ENCODE measurements at regions not wholly inside any gene's neighbourhood (a gene's known extent, or its start where the extent isn't known, plus 50 kb on each side); places are given as distances from the start of the nearest gene placed in this dataset.
"Not testable (repeated sequence)": the region's sequence is repeated elsewhere in the genome, so short reads cannot be mapped to it uniquely, and the experiment has no call there.

DNA sequence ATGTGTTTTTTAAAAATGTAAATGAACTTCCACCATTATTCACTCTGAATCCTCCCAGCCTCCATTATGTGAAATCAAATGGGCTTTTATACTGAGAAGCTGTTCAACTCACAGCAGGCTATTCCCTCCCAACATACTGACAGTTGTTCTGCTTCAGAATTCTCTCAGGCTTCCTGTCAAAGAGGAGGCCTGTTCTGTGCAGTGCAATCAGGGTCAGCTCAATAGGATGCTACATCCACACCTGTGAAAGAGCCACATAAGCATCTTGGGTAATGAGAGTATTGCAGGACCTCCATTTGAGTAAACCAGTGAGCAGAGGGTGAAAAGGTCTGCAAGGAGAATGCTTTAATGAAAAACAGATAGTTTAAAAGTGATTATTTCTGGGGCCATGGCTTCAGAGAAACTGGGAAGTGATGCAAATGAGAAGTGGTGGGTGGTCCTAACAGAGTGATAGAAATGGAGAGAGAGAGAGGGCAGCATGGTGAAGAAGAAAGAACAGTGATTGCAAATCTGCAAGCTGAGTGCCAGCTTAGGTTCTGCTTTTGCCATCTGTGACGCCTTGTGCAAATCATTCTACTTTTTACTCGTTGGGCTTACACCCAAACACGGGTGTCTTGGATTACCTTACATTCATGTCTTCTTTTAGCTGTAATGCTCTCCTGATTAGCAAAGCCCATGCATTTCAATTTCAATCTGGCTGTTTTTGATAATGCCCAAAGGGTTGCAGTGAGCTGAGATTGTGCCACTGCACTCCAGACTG, 202.5 kb upstream of the NMUR2 start:
- no peak for DNase-seq (ENCODE audit: low read depth in 3 of 3, low spot score in 2 of 3)

DNA sequence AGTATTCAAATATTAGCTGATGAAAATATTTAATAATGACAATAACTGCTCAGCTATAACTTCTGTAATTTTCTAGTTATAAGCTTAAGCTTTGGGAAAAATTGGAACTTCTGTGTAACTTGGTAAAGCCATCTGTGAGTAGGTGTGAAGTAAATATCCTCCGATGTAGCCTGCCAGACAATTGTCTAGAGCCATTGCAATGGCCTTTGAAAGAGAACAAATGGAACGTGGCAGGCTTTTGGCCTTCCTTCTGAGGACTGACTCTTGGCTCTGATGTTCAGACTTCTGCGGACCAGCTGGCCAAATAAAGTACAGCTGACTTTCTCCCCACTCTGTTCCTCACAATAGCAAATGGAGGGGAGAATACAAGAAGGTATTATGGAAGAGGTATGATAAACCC, 203.4 kb upstream of the NMUR2 start:
- DNase-seq (ENCODE audit: low read depth in 3 of 3, low spot score in 2 of 3), result no peak

DNA sequence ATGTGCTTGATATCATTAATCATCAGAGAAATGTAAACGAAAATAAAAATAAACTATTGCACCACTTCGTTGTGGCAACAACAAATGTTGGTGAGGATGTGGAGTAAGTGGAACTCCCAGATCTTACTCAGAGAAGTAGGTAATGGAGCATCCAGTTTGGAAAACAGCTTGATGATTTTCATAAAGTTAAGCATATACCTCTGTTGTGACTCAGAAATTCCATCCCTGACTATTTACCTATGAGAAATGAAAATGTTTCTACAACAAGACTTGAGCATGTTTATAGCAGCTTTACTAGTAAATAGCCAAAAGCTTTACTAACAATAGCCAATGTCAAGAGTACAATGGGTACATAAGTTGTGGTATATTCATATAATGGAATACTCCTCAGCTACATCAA, 214.7 kb upstream of the NMUR2 start:
- DNase-seq (ENCODE audit: low read depth in 3 of 3, low spot score in 2 of 3), result no peak

DNA sequence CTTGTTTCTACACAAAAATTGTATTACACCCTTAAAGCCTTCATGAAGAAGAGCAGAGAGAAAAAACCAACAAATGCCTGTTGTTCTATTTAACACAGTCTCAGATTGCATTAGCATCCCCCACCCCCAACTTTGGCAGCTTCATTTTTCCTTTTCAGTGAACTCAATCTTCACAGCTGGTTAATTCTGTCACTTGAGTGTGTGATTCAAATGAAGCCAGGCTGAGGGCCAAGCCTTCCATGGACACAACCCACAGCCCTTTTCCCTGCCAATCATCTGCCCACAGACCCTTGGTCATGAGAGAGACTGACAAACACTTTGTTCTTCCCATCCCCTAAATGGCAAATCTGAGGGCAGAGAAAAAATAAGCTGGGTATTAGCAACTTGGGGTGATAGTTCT, 217.5 kb upstream of the NMUR2 start:
- DNase-seq (ENCODE audit: low read depth in 3 of 3, low spot score in 2 of 3), result peak in 1 of 3 donors; percentile 26

DNA sequence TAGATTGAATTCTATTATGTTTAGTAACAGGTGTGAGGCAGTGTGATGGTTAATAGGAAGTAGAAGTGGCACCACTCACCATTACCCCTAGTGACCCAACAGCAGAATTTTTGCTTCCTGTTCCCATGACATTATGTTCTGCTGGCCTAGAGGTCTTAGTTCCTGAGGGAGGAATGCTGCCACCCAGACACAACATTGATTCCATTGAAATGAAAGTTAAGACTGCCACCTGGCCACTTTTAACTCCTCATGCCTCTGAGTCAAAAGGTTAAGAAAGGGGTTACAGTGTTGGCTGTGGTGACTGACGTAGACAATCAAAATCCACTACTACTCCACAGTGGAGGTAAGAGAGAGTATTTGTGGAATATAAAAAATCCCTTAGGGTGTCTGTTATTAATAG, 218.9 kb upstream of the NMUR2 start:
- no peak for DNase-seq (ENCODE audit: low read depth in 3 of 3, low spot score in 2 of 3)

DNA sequence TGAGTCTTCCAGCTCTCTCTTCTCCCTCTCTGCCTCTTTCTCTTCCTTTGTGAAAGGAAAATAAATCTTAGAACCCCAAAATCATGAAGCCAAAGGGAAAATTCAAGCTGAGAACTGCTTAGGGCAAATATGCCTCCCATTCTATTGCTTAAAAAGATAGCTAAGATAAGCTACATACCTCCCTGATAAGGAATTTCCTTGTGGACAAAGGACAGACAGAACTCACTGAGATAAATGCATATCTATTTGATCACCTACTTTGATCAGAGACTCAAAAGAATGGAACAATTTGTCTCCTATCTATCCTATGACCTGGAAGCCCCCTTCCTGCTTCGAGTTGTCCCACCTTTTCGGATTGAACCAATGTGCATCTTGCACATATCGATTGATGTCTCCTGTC, 220.6 kb upstream of the NMUR2 start:
- DNase-seq (ENCODE audit: low read depth in 3 of 3, low spot score in 2 of 3), result no peak

DNA sequence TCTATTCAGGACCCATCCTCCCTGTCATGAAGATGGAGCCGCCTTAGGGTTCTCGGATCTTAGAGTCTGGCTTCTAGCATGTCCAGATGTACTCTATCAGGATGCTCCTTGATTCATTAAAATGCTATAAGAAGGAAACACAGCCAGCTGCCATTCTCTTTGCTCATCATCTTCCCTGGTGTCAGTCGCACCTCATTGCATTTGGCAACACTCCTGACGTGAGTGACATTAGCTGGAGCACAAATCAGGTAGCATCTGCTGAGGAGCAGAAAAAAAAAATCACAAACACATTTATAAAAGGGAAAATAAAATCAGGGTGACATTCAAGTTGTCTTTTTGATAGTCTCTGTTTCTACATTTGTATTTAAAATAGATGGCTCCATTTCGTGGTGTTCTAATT, 226.1 kb upstream of the NMUR2 start:
- no peak for DNase-seq (ENCODE audit: low read depth in 3 of 3, low spot score in 2 of 3)

DNA sequence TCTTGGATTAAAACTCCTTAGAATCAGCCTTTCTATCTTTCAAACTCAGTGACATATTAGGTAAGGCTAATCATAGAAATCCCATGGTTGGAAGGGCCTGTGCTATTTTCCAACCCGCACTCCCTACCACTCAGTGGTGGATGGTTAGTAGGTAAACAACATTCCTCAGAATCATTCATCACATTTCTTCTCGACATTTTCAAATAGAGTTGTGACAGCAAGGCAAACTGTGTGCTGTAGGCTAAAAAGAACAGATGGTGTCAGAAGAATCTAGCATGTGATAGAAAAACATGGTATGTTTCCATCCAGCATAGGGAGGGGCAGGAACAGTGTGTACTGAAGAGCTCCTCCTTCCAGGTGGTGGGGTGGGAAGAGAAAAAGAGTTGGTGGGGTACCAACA, 227.3 kb upstream of the NMUR2 start:
- DNase-seq (ENCODE audit: low read depth in 3 of 3, low spot score in 2 of 3), result no peak

DNA sequence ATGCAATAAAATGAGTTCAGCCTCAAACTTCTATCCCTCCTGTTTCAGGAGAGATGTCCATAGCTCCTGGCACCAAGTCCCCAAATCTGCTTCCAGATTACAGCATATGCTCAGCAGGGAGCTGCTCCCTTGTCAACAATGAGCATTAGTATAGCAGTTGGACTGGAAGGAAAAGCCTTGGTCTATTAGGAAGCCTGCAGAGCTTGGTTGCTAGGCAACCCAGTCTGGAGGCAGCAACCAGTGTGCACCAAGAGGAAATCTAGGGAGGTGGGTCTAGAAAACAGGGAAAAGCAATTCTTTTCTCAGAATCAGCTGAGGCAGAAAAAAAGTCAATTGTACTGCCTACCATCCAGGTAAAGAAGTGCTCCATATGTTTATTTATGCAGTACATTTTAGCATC, 229.5 kb upstream of the NMUR2 start:
- DNase-seq (ENCODE audit: low read depth in 3 of 3, low spot score in 2 of 3), result peak in 1 of 3 donors; percentile 40

DNA sequence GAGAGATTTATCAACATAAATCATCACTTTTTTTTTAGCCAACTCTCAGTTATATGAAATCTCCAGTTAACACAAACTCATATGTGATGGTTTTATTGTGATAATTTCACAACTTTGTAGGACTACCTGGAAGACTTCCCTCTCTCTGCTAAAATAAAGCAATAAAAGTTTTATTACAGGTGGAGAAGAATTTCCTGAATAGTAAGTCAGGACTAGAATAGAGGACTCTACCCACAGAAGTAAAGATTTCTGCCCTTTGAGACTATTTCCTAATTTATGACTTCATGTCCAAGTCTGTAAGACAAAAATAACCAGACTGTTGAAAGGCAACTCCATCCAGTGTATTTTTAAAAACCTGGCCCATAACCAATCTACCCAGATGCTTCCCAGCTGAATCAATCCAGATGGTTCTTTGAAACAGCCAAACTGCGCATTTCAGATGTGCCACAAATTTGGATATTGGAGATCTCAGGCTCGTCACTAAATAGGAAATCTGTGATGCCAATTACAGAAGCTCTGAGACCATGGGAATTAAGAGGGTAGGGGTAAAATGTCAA, 234.0 kb upstream of the NMUR2 start:
- DNase-seq (ENCODE audit: low read depth in 3 of 3, low spot score in 2 of 3), result no peak

DNA sequence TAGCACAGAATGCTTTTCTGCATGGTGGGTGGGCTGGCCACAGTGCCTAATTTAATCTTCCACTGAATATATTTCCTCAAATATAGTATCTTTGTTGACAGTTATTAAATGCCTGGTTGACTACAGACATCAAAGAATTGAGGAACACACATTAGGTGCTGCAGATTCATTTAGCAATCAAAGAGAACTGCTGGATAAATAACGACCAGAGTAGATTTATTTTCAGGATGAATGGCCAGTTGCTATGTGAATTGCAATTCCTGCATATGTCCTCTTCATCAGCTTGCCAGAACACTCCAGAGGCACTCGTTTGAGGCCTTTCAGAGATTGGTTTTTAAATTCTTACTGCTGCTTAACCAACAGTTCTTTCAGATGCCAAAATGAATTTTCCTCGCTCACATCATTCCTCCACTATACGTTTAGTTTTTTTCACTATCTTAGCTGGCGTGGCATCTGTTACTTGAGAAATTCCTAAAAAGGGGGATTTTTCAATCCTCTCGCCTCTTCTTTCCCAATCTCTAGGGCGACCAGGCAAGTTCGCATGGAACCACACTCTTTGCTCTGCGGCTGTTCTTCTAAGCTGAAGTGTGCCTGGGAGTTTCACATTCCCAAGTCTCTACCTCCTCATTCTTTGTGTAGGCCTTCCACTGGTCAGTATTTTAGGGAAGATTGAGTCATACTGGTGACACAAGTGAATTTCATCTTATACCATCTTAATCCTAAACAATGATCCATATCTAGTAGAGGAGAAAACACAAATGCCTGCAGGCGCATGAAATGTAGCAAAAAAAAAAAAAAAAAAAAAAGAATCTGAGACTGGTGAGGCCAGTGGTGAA, 237.1 kb upstream of the NMUR2 start:
- DNase-seq (ENCODE audit: low read depth in 3 of 3, low spot score in 2 of 3), result no peak

DNA sequence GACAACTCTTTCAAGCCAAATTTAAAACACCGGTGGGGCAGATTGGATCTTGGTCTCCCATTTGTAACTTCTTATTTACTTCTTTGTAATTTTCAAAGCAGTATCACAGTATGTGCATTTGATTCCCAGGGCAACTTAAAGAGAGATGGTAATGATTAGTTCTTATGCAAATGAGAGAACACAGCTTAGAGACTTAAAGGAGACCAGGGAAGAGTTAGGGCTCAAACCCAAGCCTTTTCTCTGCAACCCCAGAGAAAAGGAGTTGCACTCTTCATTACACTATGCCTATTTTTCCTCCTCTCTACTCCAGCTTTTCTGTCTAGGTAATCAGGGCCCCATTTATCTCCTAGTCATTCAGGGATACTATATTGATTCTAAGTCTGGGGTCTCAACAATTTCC, 237.8 kb upstream of the NMUR2 start:
- no peak for DNase-seq (ENCODE audit: low read depth in 3 of 3, low spot score in 2 of 3)

DNA sequence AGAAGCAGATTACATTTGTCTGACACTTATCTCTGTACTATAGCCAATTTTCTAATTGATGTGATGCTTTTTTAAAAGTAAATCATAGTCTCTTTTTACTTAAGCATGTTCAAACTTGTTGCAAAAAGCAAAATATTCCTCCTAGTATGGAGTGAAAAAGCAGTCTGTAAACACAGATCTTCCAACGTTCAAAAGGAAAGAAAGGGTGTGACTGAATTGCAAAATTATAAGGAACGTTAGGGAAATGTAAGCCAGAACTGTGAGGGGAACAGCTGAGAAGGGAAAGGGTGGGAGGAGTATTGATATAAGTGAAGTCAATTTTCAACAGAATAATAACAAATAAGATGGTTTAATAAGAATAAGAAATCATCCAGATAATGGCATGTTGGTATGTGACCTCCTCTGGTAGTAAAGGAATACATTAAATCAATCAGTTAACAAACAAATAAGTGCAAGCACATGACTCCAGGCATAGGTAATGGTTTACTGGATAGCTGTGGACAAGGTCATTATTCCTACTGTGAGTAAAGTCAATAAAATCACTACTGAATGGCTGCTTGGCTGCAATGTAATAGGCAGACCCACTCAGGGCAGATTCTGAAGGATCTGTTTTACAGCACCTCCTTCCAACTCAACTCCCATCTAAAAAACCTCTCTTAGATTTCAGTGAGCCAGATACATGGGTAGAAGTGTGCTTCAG, 239.1 kb upstream of the NMUR2 start:
- DNase-seq (ENCODE audit: low read depth in 3 of 3, low spot score in 2 of 3), result no peak

DNA sequence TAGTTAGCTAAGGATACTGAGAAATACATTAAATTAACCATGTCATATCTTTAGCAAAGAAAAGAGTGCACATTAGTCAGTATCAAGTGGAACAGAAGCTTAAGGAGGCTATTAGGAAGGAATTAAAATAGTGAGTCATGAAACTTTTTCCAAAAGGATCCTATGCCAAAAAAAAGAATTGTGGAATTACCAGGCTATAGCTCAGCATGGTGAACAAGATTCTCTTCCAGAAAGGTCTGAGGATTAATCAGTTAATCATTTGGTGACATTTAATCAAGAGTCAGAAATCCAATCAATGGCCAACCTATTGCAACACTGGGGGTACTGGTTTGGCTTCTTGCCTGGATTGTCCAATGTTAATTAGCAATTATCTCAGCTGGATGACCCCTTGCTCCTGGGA, 244.5 kb upstream of the NMUR2 start:
- DNase-seq (ENCODE audit: low read depth in 3 of 3, low spot score in 2 of 3), result no peak

DNA sequence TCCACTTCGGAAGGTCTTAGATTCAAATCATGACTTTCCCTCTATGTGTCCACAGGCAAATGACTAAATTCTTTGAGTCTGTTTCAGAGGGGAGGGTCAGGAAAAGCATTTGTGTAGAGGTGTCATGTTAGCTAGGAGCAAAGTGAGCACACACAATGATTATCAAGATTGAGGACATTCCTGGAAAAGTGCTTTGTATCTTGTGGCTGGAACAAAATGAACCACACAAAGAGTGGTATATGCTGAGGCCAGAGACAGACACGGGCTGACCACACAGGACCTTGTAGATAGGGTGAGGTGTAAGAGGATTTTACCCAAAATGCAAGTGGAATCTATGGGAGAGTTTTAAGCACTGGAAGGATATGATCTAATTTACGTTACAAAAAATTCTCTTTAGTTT, 245.3 kb upstream of the NMUR2 start:
- DNase-seq (ENCODE audit: low read depth in 3 of 3, low spot score in 2 of 3), result no peak

DNA sequence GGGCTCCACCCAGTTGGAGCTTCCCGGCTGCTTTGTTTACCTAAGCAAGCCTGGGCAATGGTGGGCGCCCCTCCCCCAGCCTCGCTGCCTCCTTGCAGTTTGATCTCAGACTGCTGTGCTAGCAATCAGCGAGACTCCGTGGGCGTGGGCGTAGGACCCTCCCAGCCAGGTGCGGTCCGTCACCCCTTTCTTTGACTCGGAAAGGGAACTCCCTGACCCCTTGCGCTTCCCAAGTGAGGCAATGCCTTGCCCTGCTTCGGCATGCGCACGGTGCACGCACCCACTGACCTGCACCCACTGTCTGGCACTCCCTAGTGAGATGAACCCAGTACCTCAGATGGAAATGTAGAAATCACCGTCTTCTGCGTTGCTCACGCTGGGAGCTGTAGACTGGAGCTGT, 254.4 kb upstream of the NMUR2 start:
- not testable (repeated sequence) for DNase-seq (ENCODE audit: low read depth in 3 of 3, low spot score in 2 of 3)

DNA sequence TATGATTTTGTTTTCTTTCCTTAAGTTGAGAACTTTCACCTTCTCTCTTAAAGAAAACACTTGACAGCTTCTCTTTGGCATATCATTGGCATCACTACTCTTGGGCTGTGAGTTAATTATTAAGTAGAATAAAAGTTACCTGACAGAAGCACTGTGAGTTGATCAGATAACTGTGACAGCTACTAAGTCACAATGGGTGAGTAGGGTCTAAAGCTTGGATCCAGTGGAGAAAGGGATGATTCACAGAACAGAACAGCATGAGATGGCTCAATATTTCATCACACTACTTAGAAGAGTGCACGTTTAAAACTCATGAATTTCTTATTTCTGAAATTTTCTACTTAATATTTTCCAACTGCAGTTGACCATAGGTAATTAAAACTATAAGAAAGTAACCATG, 268.5 kb upstream of the NMUR2 start:
- DNase-seq (ENCODE audit: low read depth in 3 of 3, low spot score in 2 of 3), result no peak

DNA sequence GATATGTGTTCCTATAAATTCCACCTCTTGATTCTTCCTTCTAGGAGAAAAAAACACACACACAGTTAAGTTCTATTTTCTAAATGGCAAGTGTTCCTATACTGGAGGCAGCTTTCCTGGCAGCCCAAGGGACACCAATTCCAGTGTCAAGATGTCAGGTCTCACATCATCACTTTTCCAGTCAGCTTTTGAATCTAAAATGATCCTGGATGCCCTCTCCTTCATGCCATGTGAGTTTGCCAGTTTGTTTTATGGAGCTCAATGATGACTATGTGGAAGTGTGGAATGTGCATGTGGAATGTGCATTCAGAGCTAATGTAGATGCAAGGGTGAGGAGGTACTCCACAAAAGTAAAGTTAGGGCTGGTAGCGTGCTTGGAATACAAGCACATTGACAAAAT, 269.3 kb upstream of the NMUR2 start:
- DNase-seq (ENCODE audit: low read depth in 3 of 3, low spot score in 2 of 3), result no peak

DNA sequence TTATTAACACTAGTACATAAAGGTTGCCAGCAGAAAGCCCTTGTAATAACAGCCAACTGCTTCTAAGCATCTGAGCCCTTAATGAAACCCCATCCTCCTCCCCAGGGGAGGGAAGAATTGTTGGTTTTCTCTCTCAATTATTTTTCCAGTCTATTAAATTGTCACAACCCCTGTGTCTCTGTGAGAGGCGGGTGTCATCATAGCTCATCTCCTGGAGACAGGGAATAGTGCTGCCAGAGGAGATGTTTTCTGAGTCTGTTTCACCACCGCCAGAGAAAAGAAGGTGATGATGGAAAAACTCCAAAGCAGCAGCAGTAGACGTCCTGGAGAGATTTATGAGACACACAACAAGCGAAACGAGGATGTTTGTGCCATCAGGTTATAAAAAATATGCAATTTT, 271.1 kb upstream of the NMUR2 start:
- no peak for DNase-seq (ENCODE audit: low read depth in 3 of 3, low spot score in 2 of 3)

DNA sequence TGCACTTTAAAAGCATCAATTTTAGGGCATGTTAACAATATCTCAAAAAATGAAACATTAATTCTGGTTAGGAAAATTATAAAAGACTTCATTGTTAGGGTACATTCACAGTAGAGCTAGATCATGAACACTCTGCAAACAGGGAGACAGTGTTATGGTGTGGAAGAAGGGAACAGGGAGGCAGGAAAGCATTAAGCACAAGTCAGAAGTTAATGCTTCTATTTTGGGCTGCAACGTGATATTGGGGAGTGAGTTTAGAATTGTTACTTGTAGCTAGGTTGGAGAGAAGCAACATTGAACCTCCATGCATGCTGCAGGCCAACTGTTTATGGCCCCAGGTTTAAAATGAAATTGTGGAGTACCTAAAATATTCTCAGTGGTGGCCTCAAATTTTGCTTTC, 278.1 kb upstream of the NMUR2 start:
- DNase-seq (ENCODE audit: low read depth in 3 of 3, low spot score in 2 of 3), result no peak

DNA sequence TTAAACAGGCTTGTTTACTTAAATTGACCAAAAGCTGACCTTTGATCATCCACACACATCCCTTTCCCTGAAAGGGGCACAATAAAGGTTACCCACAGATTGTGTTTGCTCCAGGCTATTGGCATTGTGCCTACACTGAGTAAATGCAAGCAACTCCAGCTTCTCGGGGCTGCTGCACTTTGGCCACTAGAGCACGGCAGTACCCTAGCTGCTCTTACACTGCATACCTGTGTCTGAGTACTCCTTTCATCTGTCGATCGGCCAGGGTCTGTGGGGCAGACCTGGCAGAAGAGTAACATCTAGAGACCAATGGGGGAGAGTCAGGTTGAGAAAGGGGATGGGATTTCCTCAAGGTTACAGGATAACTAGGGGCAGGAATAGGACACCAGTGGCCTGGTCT, 281.9 kb upstream of the NMUR2 start:
- no peak for DNase-seq (ENCODE audit: low read depth in 3 of 3, low spot score in 2 of 3)

Measured in right renal cortex interstitium (tissue), 3 donors.